GM12891 (cell line): ENCODE measurements at regions not wholly inside any gene's neighbourhood (a gene's known extent, or its start where the extent isn't known, plus 50 kb on each side); places are given as distances from the start of the nearest gene placed in this dataset.

Source experiments
- DNase-seq: peaks from one replicate; pipeline ENCODE4 v3.0.0; 2011; ENCODE audit warnings: low spot score; ENCODE audit not compliant: insufficient read length
- FAIRE-seq: peaks from 2 replicates; lab custom pipeline; 2011; peaks lifted over from hg19 to GRCh38; lab: Jason Lieb, UNC
- PAX5 ChIP-seq: IDR thresholded peaks from 2 replicates; pipeline ENCODE4 v1.6.1; 2011; ENCODE audit warnings: low read length, moderate library complexity, mild to moderate bottlenecking; ENCODE audit not compliant: insufficient read depth, severe bottlenecking
- POLR2A ChIP-seq: IDR thresholded peaks from 2 replicates; pipeline ENCODE4 v1.6.1; 2011; ENCODE audit warnings: low read depth, low read length, control low read depth
- POLR2AphosphoS5 ChIP-seq: IDR thresholded peaks from 2 replicates; pipeline ENCODE4 v1.6.1; 2011; ENCODE audit warnings: low read depth, low read length, control low read depth
- POU2F2 ChIP-seq: IDR thresholded peaks from 2 replicates; pipeline ENCODE4 v1.6.1; 2011; ENCODE audit warnings: low read depth, mild to moderate bottlenecking, control low read depth, low read length, moderate library complexity
- SPI1 ChIP-seq: IDR thresholded peaks from 2 replicates; pipeline ENCODE4 v1.6.1; 2011; ENCODE audit warnings: low read depth, low read length, control low read depth
- TAF1 ChIP-seq: IDR thresholded peaks from 2 replicates; pipeline ENCODE4 v1.6.1; 2011; ENCODE audit warnings: low read depth, low read length, control low read depth

- FAIRE-seq (no peak), DNase-seq (no peak)
- TF ChIP-seq PAX5, result no peak
- TF ChIP-seq POLR2A, result no peak
- no peak for TF ChIP-seq SPI1
- no peak for TF ChIP-seq POU2F2
- TF ChIP-seq TAF1, result no peak
- no peak for TF ChIP-seq POLR2AphosphoS5
Measured at GRCh38 chr1:229886636-229887035, 180.4 kb upstream of the GALNT2 start.

- no peak for DNase-seq
- no peak for FAIRE-seq
- no peak for TF ChIP-seq POU2F2
- TF ChIP-seq POLR2AphosphoS5, result no peak
- no peak for TF ChIP-seq TAF1
- no peak for TF ChIP-seq POLR2A
- TF ChIP-seq SPI1, result no peak
- TF ChIP-seq PAX5, result no peak
Measured at GRCh38 chr1:229887043-229887822, 179.8 kb upstream of the GALNT2 start.

GRCh38 chr1:229888157-229888556 is 178.9 kb upstream of the GALNT2 start:
- no peak for TF ChIP-seq PAX5
- TF ChIP-seq POLR2A, result no peak
- TF ChIP-seq SPI1, result no peak
- no peak for TF ChIP-seq POLR2AphosphoS5
- no peak for TF ChIP-seq POU2F2
- TF ChIP-seq TAF1, result no peak
- DNase-seq, result no peak
- no peak for FAIRE-seq

- no peak for DNase-seq
- no peak for FAIRE-seq
- TF ChIP-seq POLR2AphosphoS5, result no peak
- no peak for TF ChIP-seq POU2F2
- TF ChIP-seq POLR2A, result no peak
- no peak for TF ChIP-seq SPI1
- no peak for TF ChIP-seq TAF1
- TF ChIP-seq PAX5, result no peak
Measured at GRCh38 chr1:229888561-229889001, 178.5 kb upstream of the GALNT2 start.

GRCh38 chr1:229889031-229889517 is 178.0 kb upstream of the GALNT2 start:
- DNase-seq, result no peak
- TF ChIP-seq PAX5 (no peak), POLR2A (no peak), POU2F2 (no peak), POLR2AphosphoS5 (no peak), TAF1 (no peak), SPI1 (no peak)
- no peak for FAIRE-seq

GRCh38 chr1:229891227-229891626 is 175.8 kb upstream of the GALNT2 start:
- DNase-seq (no peak), FAIRE-seq (no peak)
- TF ChIP-seq POLR2AphosphoS5, result no peak
- TF ChIP-seq TAF1, result no peak
- TF ChIP-seq PAX5, result no peak
- TF ChIP-seq POLR2A, result no peak
- TF ChIP-seq SPI1, result no peak
- TF ChIP-seq POU2F2, result no peak

- DNase-seq (no peak), FAIRE-seq (no peak)
- no peak for TF ChIP-seq POLR2AphosphoS5
- TF ChIP-seq SPI1, result no peak
- TF ChIP-seq POLR2A, result no peak
- TF ChIP-seq POU2F2, result no peak
- TF ChIP-seq PAX5, result no peak
- TF ChIP-seq TAF1, result no peak
Measured at GRCh38 chr1:229892515-229893117, 174.4 kb upstream of the GALNT2 start.

- FAIRE-seq (no peak), DNase-seq (no peak)
- TF ChIP-seq PAX5 (no peak), POLR2AphosphoS5 (no peak), TAF1 (no peak), POU2F2 (no peak), SPI1 (no peak), POLR2A (no peak)
Measured at GRCh38 chr1:229893762-229894444, 173.1 kb upstream of the GALNT2 start.

- FAIRE-seq, result no peak
- no peak for TF ChIP-seq PAX5
- no peak for TF ChIP-seq POU2F2
- no peak for TF ChIP-seq POLR2A
- no peak for TF ChIP-seq SPI1
- no peak for TF ChIP-seq POLR2AphosphoS5
- no peak for TF ChIP-seq TAF1
- no peak for DNase-seq
Measured at GRCh38 chr1:229894532-229894931, 172.5 kb upstream of the GALNT2 start.
